H1 (cell line): ENCODE measurements at regions not wholly inside any gene's neighbourhood (a gene's known extent, or its start where the extent isn't known, plus 50 kb on each side); places are given as distances from the start of the nearest gene placed in this dataset.

ENCODE experiments used
- CTCF ChIA-PET: fragments of 300-600 bp; sonication (Branson Sonifier 250); formaldehyde crosslinking; loops from one replicate; lab custom pipeline; 2021; ENCODE audit not compliant: partially characterized antibody; lab: Charles Lee
- POLR2A ChIA-PET: fragments of 300-600 bp; sonication (Branson Sonifier 250); formaldehyde crosslinking; loops from one replicate; lab custom pipeline; 2021; ENCODE audit warnings: inconsistent platforms; ENCODE audit not compliant: partially characterized antibody; lab: Charles Lee
- DNase-seq, 2 experiments: peaks; one replicate each; pipeline versions ENCODE4 v3.0.0 to v3.0.0-alpha.2; 2010 to 2022; ENCODE audit warnings: low spot score in 2 of 2, low read depth in 1 of 2, mixed read lengths in 1 of 2
- FAIRE-seq: peaks from 2 replicates; lab custom pipeline; 2011; peaks lifted over from hg19 to GRCh38; lab: Jason Lieb, UNC
- H2AFZ ChIP-seq: 2 replicates; pipeline ENCODE4 v1.8.1; 2012; ENCODE audit warnings: low read length, inconsistent platforms
- H2AK5ac ChIP-seq: 2 replicates; pipeline ENCODE4 v1.6.1; 2013; ENCODE audit warnings: low read depth, low read length
- H2BK120ac ChIP-seq: replicated peaks from 2 replicates; pipeline ENCODE3; 2013; ENCODE audit warnings: low read depth, low read length, inconsistent platforms
- H2BK12ac ChIP-seq: 2 replicates; pipeline ENCODE4 v1.6.1; 2013; ENCODE audit warnings: low read depth, low read length
- H2BK15ac ChIP-seq: 2 replicates; pipeline ENCODE4 v1.6.1; 2013; ENCODE audit warnings: low read length
- H2BK20ac ChIP-seq: 2 replicates; pipeline ENCODE4 v1.6.1; 2013; ENCODE audit warnings: low read length
- H2BK5ac ChIP-seq: 2 replicates; pipeline ENCODE4 v1.6.1; 2013; ENCODE audit warnings: low read depth, low read length
- H3K14ac ChIP-seq: 2 replicates; pipeline ENCODE4 v1.6.1; 2013; ENCODE audit warnings: inconsistent platforms; ENCODE audit not compliant: insufficient read length
- H3K18ac ChIP-seq: 2 replicates; pipeline ENCODE4 v1.6.1; 2013; ENCODE audit warnings: low read length; ENCODE audit errors: extremely low read depth
- H3K23ac ChIP-seq: 2 replicates; pipeline ENCODE4 v1.6.1; 2013; ENCODE audit warnings: inconsistent platforms; ENCODE audit not compliant: insufficient read length
- H3K23me2 ChIP-seq: 2 replicates; pipeline ENCODE4 v1.6.1; 2013; ENCODE audit warnings: low read depth, low read length
- H3K27ac ChIP-seq: 2 replicates; pipeline ENCODE4 v1.6.1; 2011; ENCODE audit warnings: low read depth, low read length, inconsistent platforms
- H3K27me3 ChIP-seq, 4 experiments: replicated peaks in 1 of 4; 1 replicate in 1 of 4; 2 replicates in 3 of 4; pipeline versions ENCODE4 v1.6.1 to v1.8.1; 2011 to 2013; ENCODE audit warnings: low read length in 3 of 4, mild to moderate bottlenecking in 3 of 4, inconsistent platforms in 2 of 4, mixed read lengths in 2 of 4, moderate library complexity in 1 of 4; ENCODE audit not compliant: control insufficient read depth in 3 of 4, insufficient read depth in 3 of 4; ENCODE audit errors: extremely low read depth in 1 of 4
- H3K36me3 ChIP-seq, 4 experiments: 2 replicates each; pipeline versions ENCODE4 v1.6.1 to v1.8.1; 2011 to 2013; ENCODE audit warnings: mild to moderate bottlenecking in 4 of 4, low read length in 3 of 4, moderate library complexity in 2 of 4, control low read depth in 1 of 4, inconsistent platforms in 1 of 4; ENCODE audit not compliant: insufficient read depth in 4 of 4, control insufficient read depth in 2 of 4
- H3K4ac ChIP-seq: replicated peaks from 2 replicates; pipeline ENCODE3; 2013; ENCODE audit warnings: low read length, low read depth, mixed read lengths, inconsistent platforms; ENCODE audit not compliant: insufficient read length
- H3K4me1 ChIP-seq, 4 experiments: replicated peaks in 1 of 4; 1 replicate in 1 of 4; 2 replicates in 3 of 4; pipeline versions ENCODE4 v1.6.1 to v1.8.1; 2011 to 2013; ENCODE audit warnings: low read length in 3 of 4, inconsistent platforms in 2 of 4, mixed read lengths in 1 of 4; ENCODE audit not compliant: insufficient read depth in 4 of 4, control insufficient read depth in 3 of 4
- H3K4me2 ChIP-seq, 2 experiments: 2 replicates each; pipeline versions ENCODE4 v1.6.1 to v1.8.1; 2011 to 2013; ENCODE audit warnings: low read depth in 2 of 2, low read length in 2 of 2, control low read depth in 1 of 2, inconsistent platforms in 1 of 2, mild to moderate bottlenecking in 1 of 2; ENCODE audit not compliant: insufficient read depth in 1 of 2
- H3K4me3 ChIP-seq, 4 experiments: fragments of 200-600, 300-600 bp in 1 of 4; sonication (generic), shearing (Covaris generic), sonication (Bioruptor Twin) in 1 of 4; 2 replicates each; pipeline versions ENCODE4 v1.5.1 to v1.8.1; 2011 to 2016; ENCODE audit warnings: low read length in 4 of 4, low read depth in 3 of 4, control low read depth in 2 of 4, inconsistent platforms in 2 of 4, mild to moderate bottlenecking in 2 of 4, mixed read lengths in 1 of 4, moderate library complexity in 1 of 4; ENCODE audit not compliant: insufficient read depth in 2 of 4; ENCODE audit errors: extremely low read depth in 1 of 4
- H3K56ac ChIP-seq: replicated peaks from 2 replicates; pipeline ENCODE3; 2013; ENCODE audit warnings: low read depth, mild to moderate bottlenecking, mixed read lengths, low read length, inconsistent platforms; ENCODE audit not compliant: insufficient read length
- H3K79me1 ChIP-seq: 2 replicates; pipeline ENCODE4 v1.6.1; 2013; ENCODE audit warnings: low read depth, low read length, control low read depth
- H3K79me2 ChIP-seq, 2 experiments: 2 replicates each; pipeline versions ENCODE4 v1.6.1 to v1.8.1; 2012 to 2013; ENCODE audit warnings: low read length in 2 of 2, mild to moderate bottlenecking in 2 of 2, inconsistent platforms in 1 of 2; ENCODE audit not compliant: insufficient read depth in 2 of 2, control insufficient read depth in 1 of 2
- H3K9ac ChIP-seq, 4 experiments: replicated peaks in 1 of 4; 1 replicate in 1 of 4; 2 replicates in 3 of 4; pipeline versions ENCODE4 v1.6.1 to v1.8.1; 2011 to 2013; ENCODE audit warnings: low read depth in 3 of 4, low read length in 3 of 4, control low read depth in 2 of 4, mild to moderate bottlenecking in 2 of 4, moderate library complexity in 2 of 4, inconsistent platforms in 1 of 4; ENCODE audit errors: extremely low read depth in 1 of 4
- H3K9me3 ChIP-seq, 2 experiments: 2 replicates each; pipeline versions ENCODE4 v1.6.1 to v1.8.1; 2012 to 2013; ENCODE audit warnings: mild to moderate bottlenecking in 2 of 2, moderate library complexity in 2 of 2, control low read depth in 1 of 2, inconsistent platforms in 1 of 2, low read depth in 1 of 2, low read length in 1 of 2, mixed read lengths in 1 of 2; ENCODE audit not compliant: insufficient read depth in 2 of 2
- H4K20me1 ChIP-seq, 2 experiments: replicated peaks in 1 of 2; 2 replicates each; pipeline versions ENCODE3 to v1.8.1; 2011 to 2013; ENCODE audit warnings: inconsistent platforms in 2 of 2, low read length in 2 of 2, mild to moderate bottlenecking in 1 of 2; ENCODE audit not compliant: insufficient read depth in 2 of 2, control insufficient read depth in 1 of 2
- H4K5ac ChIP-seq: 2 replicates; pipeline ENCODE4 v1.6.1; 2013; ENCODE audit warnings: low read length, low read depth, mixed read lengths, inconsistent platforms; ENCODE audit not compliant: insufficient read length
- H4K8ac ChIP-seq: 2 replicates; pipeline ENCODE4 v1.8.0; 2013; ENCODE audit warnings: mild to moderate bottlenecking, moderate library complexity, low read length, inconsistent platforms; ENCODE audit not compliant: insufficient read depth; ENCODE audit errors: extremely low read depth
- H4K91ac ChIP-seq: replicated peaks from 2 replicates; pipeline ENCODE3; 2013; ENCODE audit warnings: low read length, mixed read lengths, inconsistent platforms; ENCODE audit not compliant: insufficient read length
- CBX5 ChIP-seq: fragments of 300-800, 300-1000 bp; sonication (generic); IDR thresholded peaks from 2 replicates; pipeline ENCODE4 v1.7.1; 2016; ENCODE audit warnings: antibody characterized with exemption, low read length, low read depth
- EZH2 ChIP-seq: fragments of 200-600 bp; sonication (generic); IDR thresholded peaks from 2 replicates; pipeline ENCODE4 v1.7.1; 2012; ENCODE audit warnings: low read depth, mild to moderate bottlenecking, moderate library complexity, low read length, inconsistent platforms; ENCODE audit not compliant: severe bottlenecking
- GABPA ChIP-seq: IDR thresholded peaks from 2 replicates; pipeline ENCODE4 v1.6.1; 2011; ENCODE audit warnings: mild to moderate bottlenecking, low read length, moderate library complexity, borderline replicate concordance; ENCODE audit not compliant: insufficient read depth
- GTF2F1 ChIP-seq: IDR thresholded peaks from 2 replicates; pipeline ENCODE4 v1.6.1; 2012; ENCODE audit warnings: low read depth, low read length, improper control_type of control experiment, borderline replicate concordance
- MAFK ChIP-seq: IDR thresholded peaks from 2 replicates; pipeline ENCODE4 v1.6.1; 2012; ENCODE audit warnings: low read depth, mild to moderate bottlenecking, improper control_type of control experiment, low read length
- POLR2A ChIP-seq, 2 experiments: IDR thresholded peaks; 1 replicate in 1 of 2; 2 replicates in 1 of 2; pipeline ENCODE4 v1.6.1; 2011; ENCODE audit warnings: low read depth in 2 of 2, low read length in 2 of 2, mild to moderate bottlenecking in 2 of 2; ENCODE audit errors: control extremely low read depth in 1 of 2
- RFX5 ChIP-seq: IDR thresholded peaks from 2 replicates; pipeline ENCODE4 v1.6.1; 2011; ENCODE audit warnings: low read depth, low read length, improper control_type of control experiment, borderline replicate concordance
- WGBS, 2 experiments: shearing (Covaris generic) in 1 of 2; methylation state at CpG; one replicate each; pipeline versions ENCODE4 v1.1.6 to v1.1.7; 2013 to 2015; ENCODE audit warnings: low lambda C conversion rate in 2 of 2, mixed read lengths in 2 of 2, inconsistent platforms in 1 of 2, low coverage in 1 of 2, missing lambda C conversion rate in 1 of 2; ENCODE audit not compliant: insufficient replicate concordance in 2 of 2, insufficient coverage in 1 of 2, insufficient read length in 1 of 2; ENCODE audit errors: extremely low coverage in 1 of 2, missing lambda C conversion rate in 1 of 2; 5-methylcytosine and 5-hydroxymethylcytosine counted together

GRCh38 chr1:25135909-25136308 lies 96.4 kb downstream of the SYF2 start:
- no peak overlapping the region for H3K4ac ChIP-seq
- no peak overlapping the region for H3K56ac ChIP-seq
- H3K36me3 ChIP-seq = no peaks in the 10 kb centered on the region
- H4K5ac ChIP-seq = no peak overlapping the region
- no peak overlapping the region for H2AK5ac ChIP-seq
- H2BK20ac ChIP-seq = no peak overlapping the region
- H2BK12ac ChIP-seq = no peak overlapping the region
- TF ChIP-seq MAFK (no peak), RFX5 (no peak), CBX5 (no peak), GTF2F1 (no peak), EZH2 (no peak), POLR2A (IDR thresholded peaks at IDR 0.05; ENCODE audit: control extremely low read depth in 1 of 2, low read depth in 2 of 2, low read length in 2 of 2) (no peak), GABPA (no peak)
- TF ChIP-seq, all 59 proteins: peak for 0
- Histone ChIP-seq H2AFZ (no peak overlapping the region), H4K20me1 (no peaks in the 10 kb centered on the region), H3K4me2 (no peak overlapping the region), H3K4me3 (no peak overlapping the region), H3K9me3 (no peaks in the 10 kb centered on the region), H3K4me1 (peaks cover 0 to 5% (median 1%) of the 10 kb centered on the region in 4 experiments; a peak in 2 of 7 replicates), H3K9ac (no peak overlapping the region), H3K23ac (no peak overlapping the region), H2BK120ac (no peak overlapping the region), H3K79me1 (no peaks in the 10 kb centered on the region), H3K23me2 (no peaks in the 10 kb centered on the region), H3K27ac (no peak overlapping the region), H2BK5ac (no peak overlapping the region), H3K27me3 (no peaks in the 10 kb centered on the region), H3K79me2 (no peaks in the 10 kb centered on the region), H4K91ac (no peak overlapping the region), H2BK15ac (no peak overlapping the region), H3K18ac (no peak overlapping the region), H4K8ac (no peak overlapping the region), H3K14ac (no peak overlapping the region)
- POLR2A ChIA-PET = interaction anchor here (1.2 kb wide), 1 partner anchor 109 kb away, joined by 4 read pairs; no protein-coding TSS in a partner anchor
- CTCF ChIA-PET = interaction anchor here (1.0 to 1.9 kb wide), 4 partner anchors 13 to 98 kb away, joined by 3 to 4 read pairs (median 4); no protein-coding TSS in a partner anchor
- 89% methylated on average over 7 of the region's 8 CpGs; no CpG with 5 or more reads in 1 of the 2 experiments for WGBS, 2 experiments
- no peak for FAIRE-seq
- no peak for DNase-seq
